Astrocyte (in vitro differentiated cells and primary cell): ENCODE measurements at regions not wholly inside any gene's neighbourhood (a gene's known extent, or its start where the extent isn't known, plus 50 kb on each side); places are given as distances from the start of the nearest gene placed in this dataset.

Experiments used
- DNase-seq: peaks from one replicate; pipeline ENCODE4 v3.0.0-alpha.2; 2010; ENCODE audit warnings: low read depth
- FAIRE-seq: peaks from 2 replicates; lab custom pipeline; 2011; peaks lifted over from hg19 to GRCh38; lab: Jason Lieb, UNC
- H2AFZ ChIP-seq: 2 replicates; pipeline ENCODE4 v1.6.0; 2012; ENCODE audit warnings: low read depth, low read length, inconsistent platforms
- H3K27ac ChIP-seq: 2 replicates; pipeline ENCODE4 v1.5.1; 2011; ENCODE audit warnings: low read depth, low read length, inconsistent platforms
- H3K27me3 ChIP-seq: 2 replicates; pipeline ENCODE4 v1.6.0; 2011; ENCODE audit warnings: low read length, inconsistent platforms; ENCODE audit not compliant: insufficient read depth
- H3K36me3 ChIP-seq: 2 replicates; pipeline ENCODE4 v1.5.1; 2011; ENCODE audit warnings: low read length, inconsistent platforms; ENCODE audit not compliant: insufficient read depth
- H3K4me1 ChIP-seq: 2 replicates; pipeline ENCODE4 v1.5.1; 2011; ENCODE audit warnings: low read length, inconsistent platforms; ENCODE audit not compliant: insufficient read depth
- H3K4me2 ChIP-seq: 2 replicates; pipeline ENCODE4 v1.6.0; 2012; ENCODE audit warnings: low read length, inconsistent platforms
- H3K4me3 ChIP-seq: 2 replicates; pipeline ENCODE4 v1.5.1; 2011; ENCODE audit warnings: low read depth, mild to moderate bottlenecking, low read length, inconsistent platforms; ENCODE audit not compliant: insufficient read depth
- H3K79me2 ChIP-seq: 2 replicates; pipeline ENCODE4 v1.6.0; 2012; ENCODE audit warnings: mild to moderate bottlenecking, low read length, inconsistent platforms; ENCODE audit not compliant: insufficient read depth
- H3K9ac ChIP-seq: 2 replicates; pipeline ENCODE4 v1.6.0; 2012; ENCODE audit warnings: mild to moderate bottlenecking, low read length, inconsistent platforms
- H3K9me3 ChIP-seq: 2 replicates; pipeline ENCODE4 v1.5.1; 2012; ENCODE audit warnings: low read depth, mild to moderate bottlenecking, low read length, inconsistent platforms; ENCODE audit not compliant: insufficient read depth
- H4K20me1 ChIP-seq: 2 replicates; pipeline ENCODE4 v1.6.0; 2012; ENCODE audit warnings: low read length, inconsistent platforms; ENCODE audit not compliant: insufficient read depth
- H3K27ac Mint-ChIP-seq: one replicate; pipeline ENCODE4 v1.8.0; 2021; ENCODE audit warnings: mild to moderate bottlenecking, mixed read lengths; ENCODE audit not compliant: unreplicated experiment
- H3K27me3 Mint-ChIP-seq: one replicate; pipeline ENCODE4 v1.8.0; 2021; ENCODE audit warnings: low read depth, mixed read lengths; ENCODE audit not compliant: unreplicated experiment
- H3K36me3 Mint-ChIP-seq: one replicate; pipeline ENCODE4 v1.8.0; 2021; ENCODE audit warnings: low read depth, mixed read lengths; ENCODE audit not compliant: unreplicated experiment
- H3K4me1 Mint-ChIP-seq: one replicate; pipeline ENCODE4 v1.8.0; 2021; ENCODE audit warnings: low read depth, mixed read lengths; ENCODE audit not compliant: unreplicated experiment
- H3K4me3 Mint-ChIP-seq: one replicate; pipeline ENCODE4 v1.8.0; 2021; ENCODE audit warnings: mild to moderate bottlenecking, moderate library complexity, mixed read lengths; ENCODE audit not compliant: unreplicated experiment
- H3K9me3 Mint-ChIP-seq: one replicate; pipeline ENCODE4 v1.8.0; 2021; ENCODE audit warnings: mild to moderate bottlenecking, mixed read lengths; ENCODE audit not compliant: unreplicated experiment
- CTCF ChIP-seq: IDR thresholded peaks from 2 replicates; pipeline ENCODE4 v1.5.1; 2011; ENCODE audit warnings: low read depth, mild to moderate bottlenecking, inconsistent platforms, low read length, moderate library complexity; ENCODE audit not compliant: insufficient read depth
- EZH2 ChIP-seq: IDR thresholded peaks from 2 replicates; pipeline ENCODE4 v1.6.1; 2012; ENCODE audit warnings: mild to moderate bottlenecking, low read length, inconsistent platforms; ENCODE audit not compliant: insufficient read depth

GRCh38 chr18:4672162-4672561 lies 217.1 kb upstream of the DLGAP1 start:
- Histone ChIP-seq H2AFZ (no peak overlapping the region), H3K27ac (no peak overlapping the region), H4K20me1 (no peaks in the 10 kb centered on the region), H3K36me3 (no peaks in the 10 kb centered on the region), H3K4me3 (no peak overlapping the region), H3K4me2 (no peak overlapping the region), H3K4me1 (no peaks in the 10 kb centered on the region), H3K79me2 (no peaks in the 10 kb centered on the region), H3K9me3 (peaks cover 3% of the 10 kb centered on the region), H3K9ac (no peak overlapping the region), H3K27me3 (no peaks in the 10 kb centered on the region)
- Mint-ChIP-seq H3K36me3 (no peaks in the 10 kb centered on the region), H3K4me1 (no peaks in the 10 kb centered on the region), H3K9me3 (peaks cover 14% of the 10 kb centered on the region), H3K27ac (no peak overlapping the region), H3K27me3 (no peaks in the 10 kb centered on the region), H3K4me3 (no peak overlapping the region)
- FAIRE-seq (no peak), DNase-seq (no peak)
- no peak for TF ChIP-seq CTCF
- TF ChIP-seq EZH2: no peak

- no peak overlapping the region for H3K27ac Mint-ChIP-seq
- TF ChIP-seq CTCF (no peak), EZH2 (no peak)
- Histone ChIP-seq H3K27me3 (no peaks in the 10 kb centered on the region), H3K79me2 (no peaks in the 10 kb centered on the region), H4K20me1 (no peaks in the 10 kb centered on the region), H2AFZ (no peak overlapping the region), H3K9ac (no peak overlapping the region), H3K4me1 (no peaks in the 10 kb centered on the region), H3K4me2 (no peak overlapping the region), H3K4me3 (no peak overlapping the region), H3K27ac (no peak overlapping the region), H3K9me3 (no peaks in the 10 kb centered on the region), H3K36me3 (no peaks in the 10 kb centered on the region)
- H3K4me3 Mint-ChIP-seq: no peak overlapping the region
- peaks cover 4% of the 10 kb centered on the region for H3K4me1 Mint-ChIP-seq
- H3K27me3 Mint-ChIP-seq: no peaks in the 10 kb centered on the region
- no peaks in the 10 kb centered on the region for H3K9me3 Mint-ChIP-seq
- DNase-seq (no peak), FAIRE-seq (no peak)
- no peaks in the 10 kb centered on the region for H3K36me3 Mint-ChIP-seq
Measured at GRCh38 chr18:4658804-4659203, 203.7 kb upstream of the DLGAP1 start.

DNA sequence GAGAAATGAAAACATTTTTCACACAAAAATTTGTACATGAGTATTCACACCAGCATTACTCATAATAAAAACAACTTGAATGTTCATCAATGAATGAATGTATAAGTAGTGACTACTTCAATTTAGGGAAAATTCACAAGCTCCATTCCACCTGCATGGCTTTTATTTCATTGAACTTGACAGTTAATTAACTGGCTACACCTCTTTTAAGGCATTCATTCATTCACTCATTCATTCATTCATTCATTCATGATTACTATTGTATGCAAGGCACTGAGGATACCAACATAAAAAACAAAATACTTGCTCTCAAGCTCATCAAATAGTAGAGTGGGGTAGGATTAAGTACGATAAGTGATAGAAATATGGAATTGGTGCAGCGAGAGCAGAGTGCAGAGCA lies 198.3 kb upstream of the DLGAP1 start:
- H2AFZ ChIP-seq: no peak overlapping the region
- H3K4me1 ChIP-seq: no peaks in the 10 kb centered on the region
- Mint-ChIP-seq H3K4me1 (no peaks in the 10 kb centered on the region), H3K27ac (no peak overlapping the region), H3K9me3 (no peaks in the 10 kb centered on the region), H3K36me3 (no peaks in the 10 kb centered on the region), H3K27me3 (no peaks in the 10 kb centered on the region), H3K4me3 (no peak overlapping the region)
- no peaks in the 10 kb centered on the region for H3K27me3 ChIP-seq
- no peak for TF ChIP-seq EZH2
- TF ChIP-seq CTCF: no peak
- FAIRE-seq (no peak), DNase-seq (no peak)
- H3K9ac ChIP-seq: no peak overlapping the region
- H3K4me3 ChIP-seq: no peak overlapping the region
- H4K20me1 ChIP-seq: no peaks in the 10 kb centered on the region
- H3K79me2 ChIP-seq: no peaks in the 10 kb centered on the region
- H3K9me3 ChIP-seq: no peaks in the 10 kb centered on the region
- H3K4me2 ChIP-seq: no peak overlapping the region
- H3K36me3 ChIP-seq: no peaks in the 10 kb centered on the region
- no peak overlapping the region for H3K27ac ChIP-seq
